HepG2 (cell line): ENCODE measurements at regions not wholly inside any gene's neighbourhood (a gene's known extent, or its start where the extent isn't known, plus 50 kb on each side); places are given as distances from the start of the nearest gene placed in this dataset.

Experiments used
- ATAC-seq: fragments of 200-7000 bp; cut with Tn5 transposase; 3 replicates; pipeline ENCODE4 v1.9.1; 2020; ENCODE audit warnings: mild to moderate bottlenecking, moderate library complexity
- BruUV-seq: library from RNA; stranded (reverse); fragments of 400-500 nt; replicated peaks from 2 replicates; lab custom pipeline; 2021; lab: Mats Ljungman, UMichigan
- CTCF ChIA-PET: fragments of 300-600 bp; formaldehyde crosslinking; extraction: SDS; loops from one replicate; lab custom pipeline; 2021; ENCODE audit warnings: low total read pairs, inconsistent platforms, low intra/inter-chr PET ratio; lab: Yijun Ruan, JAX
- POLR2A ChIA-PET: fragments of 350-600 bp; sonication (Branson Sonifier 250); formaldehyde crosslinking; loops from one replicate; lab custom pipeline; 2020; ENCODE audit warnings: antibody characterized with exemption, inconsistent platforms; lab: Yijun Ruan, JAX
- DNase-seq: peaks from one replicate; pipeline ENCODE4 v3.0.0-alpha.2; 2015; ENCODE audit warnings: low spot score
- FAIRE-seq: peaks from 3 replicates; lab custom pipeline; 2011; peaks lifted over from hg19 to GRCh38; lab: Jason Lieb, UNC
- H2AFZ ChIP-seq: one replicate; pipeline ENCODE4 v1.6.1; 2011; ENCODE audit warnings: low read length, inconsistent platforms
- H3K27ac ChIP-seq: fragments of 300-600 bp; 3 replicates; pipeline ENCODE4 v1.8.0; 2011; ENCODE audit warnings: mixed run types, mild to moderate bottlenecking, mixed read lengths, low read length, inconsistent platforms; ENCODE audit not compliant: insufficient read depth; ENCODE audit errors: extremely low read length
- H3K27me3 ChIP-seq, 2 experiments: fragments of 200-600 bp in 1 of 2; 2 replicates in 1 of 2; 3 replicates in 1 of 2; pipeline versions ENCODE4 v1.6.0 to v1.8.0; 2011; ENCODE audit warnings: low read length in 2 of 2, mild to moderate bottlenecking in 2 of 2, moderate library complexity in 2 of 2, inconsistent platforms in 1 of 2; ENCODE audit not compliant: insufficient read depth in 2 of 2, control insufficient read depth in 1 of 2
- H3K36me3 ChIP-seq, 2 experiments: fragments of 200-600 bp in 1 of 2; replicated peaks in 1 of 2; 2 replicates in 1 of 2; 3 replicates in 1 of 2; pipeline versions ENCODE4 v1.5.1 to v1.8.0; 2011; ENCODE audit warnings: low read length in 2 of 2, inconsistent platforms in 1 of 2; ENCODE audit not compliant: insufficient read depth in 2 of 2, control insufficient read depth in 1 of 2
- H3K4me1 ChIP-seq: 2 replicates; pipeline ENCODE4 v1.5.1; 2012; ENCODE audit warnings: low read length, inconsistent platforms; ENCODE audit not compliant: insufficient read depth
- H3K4me2 ChIP-seq: 2 replicates; pipeline ENCODE4 v1.6.0; 2011; ENCODE audit warnings: low read depth, low read length, inconsistent platforms
- H3K4me3 ChIP-seq, 3 experiments: fragments of 200-600 bp in 1 of 3; sonication (generic), shearing (Covaris generic) in 1 of 3; replicated peaks in 1 of 3; 2 replicates each; pipeline ENCODE4 v1.5.1; 2011 to 2016; ENCODE audit warnings: low read length in 3 of 3, inconsistent platforms in 2 of 3, low read depth in 2 of 3, mild to moderate bottlenecking in 2 of 3, control low read depth in 1 of 3, mixed read lengths in 1 of 3; ENCODE audit not compliant: insufficient read depth in 1 of 3
- H3K79me2 ChIP-seq: one replicate; pipeline ENCODE4 v1.6.1; 2011; ENCODE audit warnings: low read length, inconsistent platforms; ENCODE audit not compliant: insufficient read depth
- H3K9ac ChIP-seq: 2 replicates; pipeline ENCODE4 v1.6.0; 2011; ENCODE audit warnings: mild to moderate bottlenecking, low read depth, low read length, inconsistent platforms; ENCODE audit not compliant: insufficient read depth
- H3K9me3 ChIP-seq: 2 replicates; pipeline ENCODE4 v1.5.1; 2012; ENCODE audit warnings: mild to moderate bottlenecking, low read length
- H4K20me1 ChIP-seq: 2 replicates; pipeline ENCODE4 v1.6.0; 2011; ENCODE audit warnings: inconsistent platforms, mild to moderate bottlenecking, low read length, moderate library complexity; ENCODE audit not compliant: insufficient read depth
- ARID5B ChIP-seq: IDR thresholded peaks from 2 replicates; pipeline ENCODE4 v1.4.0; 2020; ENCODE audit warnings: mild to moderate bottlenecking, missing genetic modification reagents
- ETV5 ChIP-seq: IDR thresholded peaks from 2 replicates; pipeline ENCODE4 v1.6.1; 2018; ENCODE audit warnings: missing biosample characterization, missing genetic modification reagents, inconsistent platforms, borderline replicate concordance
- HINFP ChIP-seq: sonication (generic); formaldehyde crosslinking; IDR thresholded peaks from 2 replicates; pipeline ENCODE4 v1.4.0; 2020; ENCODE audit warnings: low read depth, mild to moderate bottlenecking, missing genetic modification reagents
- KAT8 ChIP-seq: IDR thresholded peaks from 2 replicates; pipeline ENCODE4 v1.6.1; 2016; ENCODE audit warnings: missing genetic modification reagents, missing compliant biosample characterization
- MAFF ChIP-seq: IDR thresholded peaks from 2 replicates; pipeline ENCODE4 v1.6.1; 2011; ENCODE audit warnings: low read depth, low read length, improper control_type of control experiment
- RAD21 ChIP-seq: fragments of 450-650 bp; formaldehyde crosslinking; IDR thresholded peaks from 2 replicates; pipeline ENCODE4 v1.5.0; 2020; ENCODE audit warnings: mild to moderate bottlenecking
- SP1 ChIP-seq, 2 experiments: fragments of 450-650 bp in 1 of 2; sonication (generic) in 1 of 2; formaldehyde crosslinking in 1 of 2; IDR thresholded peaks; 2 replicates each; pipeline versions ENCODE4 v1.4.0 to v1.6.1; 2016 to 2020; ENCODE audit warnings: missing genetic modification reagents in 1 of 2
- TERF1 ChIP-seq: sonication (generic); formaldehyde crosslinking; IDR thresholded peaks from 2 replicates; pipeline ENCODE4 v1.8.0; 2022; ENCODE audit warnings: mild to moderate bottlenecking, missing genetic modification reagents, moderate library complexity
- ZNF350 ChIP-seq: sonication (generic); formaldehyde crosslinking; IDR thresholded peaks from 2 replicates; pipeline ENCODE4 v1.4.0; 2020; ENCODE audit warnings: mild to moderate bottlenecking, low read depth, missing genetic modification reagents, borderline replicate concordance
- WGBS: methylation state at CpG from one replicate; pipeline ENCODE4 v1.1.6; 2017; ENCODE audit warnings: low lambda C conversion rate; 5-methylcytosine and 5-hydroxymethylcytosine counted together
- in situ Hi-C: cut with HindIII; loops from 2 replicates; pipeline ENCODE4 v1.10.0; 2017; ENCODE audit warnings: low pct_unique_long_range_greater_than_20kb; ENCODE audit not compliant: extremely low pct_ligation_motif_present
- intact Hi-C: fragments of 100-400 bp; cut with micrococcal nuclease; formaldehyde crosslinking; loops from one replicate; pipeline ENCODE4 v1.10.0; 2022; ENCODE audit not compliant: unreplicated experiment

- DNase-seq (no peak), ATAC-seq (no peak), FAIRE-seq (no peak)
- no peak overlapping the region for H3K27ac ChIP-seq
- CTCF ChIA-PET: no interaction called here
- TF ChIP-seq ETV5 (CRISPR knock-in tag) (no peak), HINFP (no peak)
- no peaks in the 10 kb centered on the region for H3K4me1 ChIP-seq
- H4K20me1 ChIP-seq: no peaks in the 10 kb centered on the region
- BruUV-seq: no TSS peak
- H3K4me2 ChIP-seq: no peak overlapping the region
- no peaks in the 10 kb centered on the region for H3K79me2 ChIP-seq
- WGBS: 0% methylated on average over 3 of the region's 3 CpGs
- no peak overlapping the region for H3K4me3 ChIP-seq
- POLR2A ChIA-PET: no interaction called here
- in situ Hi-C loops (no loop called here), intact Hi-C loops (no loop called here)
- no peaks in the 10 kb centered on the region for H3K36me3 ChIP-seq
- H3K9ac ChIP-seq: no peak overlapping the region
- no peak overlapping the region for H2AFZ ChIP-seq
- peaks cover 28% of the 10 kb centered on the region; the same call in 1 of the 2 replicates for H3K9me3 ChIP-seq
- no peaks in the 10 kb centered on the region for H3K27me3 ChIP-seq
Observed at GRCh38 chrX:142002471-142002870, 98.8 kb downstream of the MAGEC1 start.

- no peak for DNase-seq
- Histone ChIP-seq H3K27me3 (no peaks in the 10 kb centered on the region), H3K79me2 (no peaks in the 10 kb centered on the region), H3K27ac (no peak overlapping the region), H3K9ac (no peak overlapping the region), H3K4me2 (no peak overlapping the region), H2AFZ (no peak overlapping the region), H3K4me1 (no peaks in the 10 kb centered on the region), H3K4me3 (no peak overlapping the region), H4K20me1 (no peaks in the 10 kb centered on the region), H3K9me3 (peaks cover 28% of the 10 kb centered on the region; the same call in 1 of the 2 replicates), H3K36me3 (no peaks in the 10 kb centered on the region)
- 18% methylated on average over 1 of the region's 1 CpG for WGBS
- ChIA-PET CTCF (no interaction called here), POLR2A (no interaction called here)
- in situ Hi-C loops (no loop called here), intact Hi-C loops (no loop called here)
- no TSS peak for BruUV-seq
- no peak for ATAC-seq
- no peak for FAIRE-seq
- TF ChIP-seq KAT8 (CRISPR knock-in tag) (no peak), ZNF350 (CRISPR knock-in tag) (no peak), TERF1 (no peak), RAD21 (CRISPR knock-in tag) (no peak), ARID5B (CRISPR knock-in tag) (no peak), MAFF (no peak), SP1 (IDR thresholded peaks at IDR 0.05) (no peak), SP1 (CRISPR knock-in tag; IDR thresholded peaks at IDR 0.05) (no peak)
Observed at GRCh38 chrX:142001934-142002333, 98.2 kb downstream of the MAGEC1 start.
